Keratinocyte (primary cell): ENCODE measurements at regions not wholly inside any gene's neighbourhood (a gene's known extent, or its start where the extent isn't known, plus 50 kb on each side); places are given as distances from the start of the nearest gene placed in this dataset.

Experiments
- DNase-seq: peaks from one replicate; pipeline ENCODE4 v3.0.0-alpha.2; 2011; ENCODE audit warnings: low read depth, missing footprints, low spot score
- FAIRE-seq: peaks from 2 replicates; lab custom pipeline; 2011; peaks lifted over from hg19 to GRCh38; lab: Jason Lieb, UNC
- H2AFZ ChIP-seq: 2 replicates; pipeline ENCODE4 v1.6.0; 2012; ENCODE audit warnings: low read length, control low read depth, inconsistent platforms; ENCODE audit not compliant: control insufficient read depth
- H3K27ac ChIP-seq: 2 replicates; pipeline ENCODE4 v1.5.1; 2011; ENCODE audit warnings: low read length; ENCODE audit not compliant: control insufficient read depth, insufficient read depth
- H3K27me3 ChIP-seq: 3 replicates; pipeline ENCODE4 v1.6.0; 2011; ENCODE audit warnings: low read length; ENCODE audit not compliant: control insufficient read depth, insufficient read depth; ENCODE audit errors: extremely low read depth
- H3K36me3 ChIP-seq, 2 experiments: 2 replicates in 1 of 2; 3 replicates in 1 of 2; pipeline ENCODE4 v1.5.1; 2011; ENCODE audit warnings: low read length in 2 of 2, mild to moderate bottlenecking in 1 of 2; ENCODE audit not compliant: control insufficient read depth in 2 of 2, insufficient read depth in 2 of 2; ENCODE audit errors: extremely low read depth in 1 of 2
- H3K4me1 ChIP-seq: 3 replicates; pipeline ENCODE4 v1.5.1; 2011; ENCODE audit warnings: low read length; ENCODE audit not compliant: control insufficient read depth, insufficient read depth; ENCODE audit errors: extremely low read depth
- H3K4me2 ChIP-seq: 3 replicates; pipeline ENCODE4 v1.6.0; 2011; ENCODE audit warnings: low read depth, low read length; ENCODE audit not compliant: control insufficient read depth, insufficient read depth; ENCODE audit errors: extremely low read depth
- H3K4me3 ChIP-seq, 3 experiments: fragments of 200-600 bp in 1 of 3; sonication (generic) in 1 of 3; 2 replicates in 2 of 3; 3 replicates in 1 of 3; pipeline ENCODE4 v1.5.1; 2011 to 2016; ENCODE audit warnings: low read length in 3 of 3, mild to moderate bottlenecking in 3 of 3, control low read depth in 2 of 3, inconsistent platforms in 1 of 3, low read depth in 1 of 3, mixed read lengths in 1 of 3, mixed run types in 1 of 3, moderate library complexity in 1 of 3; ENCODE audit not compliant: control insufficient read depth in 2 of 3, insufficient read depth in 2 of 3; ENCODE audit errors: extremely low read depth in 1 of 3
- H3K79me2 ChIP-seq: 2 replicates; pipeline ENCODE4 v1.6.0; 2012; ENCODE audit warnings: low read length; ENCODE audit not compliant: control insufficient read depth, insufficient read depth
- H3K9ac ChIP-seq: 3 replicates; pipeline ENCODE4 v1.6.0; 2011; ENCODE audit warnings: low read length; ENCODE audit not compliant: control insufficient read depth, insufficient read depth; ENCODE audit errors: extremely low read depth
- H3K9me1 ChIP-seq: 3 replicates; pipeline ENCODE4 v1.6.0; 2011; ENCODE audit warnings: low read length; ENCODE audit not compliant: control insufficient read depth, insufficient read depth; ENCODE audit errors: extremely low read depth
- H3K9me3 ChIP-seq: 2 replicates; pipeline ENCODE4 v1.5.1; 2012; ENCODE audit warnings: low read depth, low read length; ENCODE audit not compliant: control insufficient read depth
- H4K20me1 ChIP-seq: 3 replicates; pipeline ENCODE4 v1.6.0; 2011; ENCODE audit warnings: low read length; ENCODE audit not compliant: control insufficient read depth, insufficient read depth; ENCODE audit errors: extremely low read depth
- EZH2 ChIP-seq: IDR thresholded peaks from one replicate; pipeline ENCODE4 v1.6.1; 2012; ENCODE audit warnings: inconsistent platforms, mild to moderate bottlenecking, low read length, moderate library complexity
- dilution Hi-C: fragments of 300-500 bp; cut with MboI; formaldehyde crosslinking; loops from one replicate; pipeline ENCODE4 v1.7.0; 2020; ENCODE audit warnings: low sequenced_read_pairs; ENCODE audit not compliant: extremely low pct_ligation_motif_present
- TF ChIP-seq, protein P1 (sequence below), 3 experiments: IDR thresholded peaks in 1 of 3; conservative IDR thresholded peaks in 1 of 3; optimal IDR thresholded peaks in 1 of 3; 2 replicates in 2 of 3; 3 replicates in 1 of 3; pipeline versions ENCODE3 to v1.5.1; 2011; ENCODE audit warnings: low read length in 3 of 3, mild to moderate bottlenecking in 3 of 3, moderate library complexity in 2 of 3, control low read depth in 1 of 3, inconsistent platforms in 1 of 3; ENCODE audit not compliant: insufficient read depth in 2 of 3; ENCODE audit errors: extremely low read depth in 1 of 3

DNA sequence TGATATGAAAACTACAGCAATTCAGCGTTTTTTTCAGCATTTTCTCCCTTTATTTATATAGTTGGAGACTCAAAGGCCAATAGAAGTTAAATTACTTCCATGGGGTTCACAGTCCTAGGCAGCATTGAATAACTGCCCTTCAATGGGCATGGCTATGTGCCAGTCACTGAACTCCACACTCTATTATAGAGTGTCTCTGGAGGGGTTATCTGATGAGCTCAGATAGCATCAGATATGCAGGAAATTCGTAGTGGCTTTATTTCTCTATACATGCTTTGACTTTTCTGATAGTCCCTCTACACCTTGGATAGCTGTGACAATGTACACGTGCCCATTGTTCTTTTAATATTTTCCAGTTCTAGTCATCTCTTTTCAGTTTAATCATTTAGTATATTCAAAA lies 396.9 kb upstream of the CBLB start:
- no peaks in the 10 kb centered on the region for H3K79me2 ChIP-seq
- no peaks in the 10 kb centered on the region for H3K27me3 ChIP-seq
- H4K20me1 ChIP-seq: no peaks in the 10 kb centered on the region
- no peaks in the 10 kb centered on the region for H3K36me3 ChIP-seq
- H3K9ac ChIP-seq: no peak overlapping the region
- H3K9me3 ChIP-seq: no peaks in the 10 kb centered on the region
- no peak overlapping the region for H3K4me3 ChIP-seq
- FAIRE-seq (no peak), DNase-seq (no peak)
- H2AFZ ChIP-seq: no peak overlapping the region
- H3K9me1 ChIP-seq: no peaks in the 10 kb centered on the region
- no peak for TF ChIP-seq EZH2
- TF ChIP-seq, protein P1, sequence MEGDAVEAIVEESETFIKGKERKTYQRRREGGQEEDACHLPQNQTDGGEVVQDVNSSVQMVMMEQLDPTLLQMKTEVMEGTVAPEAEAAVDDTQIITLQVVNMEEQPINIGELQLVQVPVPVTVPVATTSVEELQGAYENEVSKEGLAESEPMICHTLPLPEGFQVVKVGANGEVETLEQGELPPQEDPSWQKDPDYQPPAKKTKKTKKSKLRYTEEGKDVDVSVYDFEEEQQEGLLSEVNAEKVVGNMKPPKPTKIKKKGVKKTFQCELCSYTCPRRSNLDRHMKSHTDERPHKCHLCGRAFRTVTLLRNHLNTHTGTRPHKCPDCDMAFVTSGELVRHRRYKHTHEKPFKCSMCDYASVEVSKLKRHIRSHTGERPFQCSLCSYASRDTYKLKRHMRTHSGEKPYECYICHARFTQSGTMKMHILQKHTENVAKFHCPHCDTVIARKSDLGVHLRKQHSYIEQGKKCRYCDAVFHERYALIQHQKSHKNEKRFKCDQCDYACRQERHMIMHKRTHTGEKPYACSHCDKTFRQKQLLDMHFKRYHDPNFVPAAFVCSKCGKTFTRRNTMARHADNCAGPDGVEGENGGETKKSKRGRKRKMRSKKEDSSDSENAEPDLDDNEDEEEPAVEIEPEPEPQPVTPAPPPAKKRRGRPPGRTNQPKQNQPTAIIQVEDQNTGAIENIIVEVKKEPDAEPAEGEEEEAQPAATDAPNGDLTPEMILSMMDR (optimal IDR thresholded peaks at IDR 0.05 in 1 of 3, IDR thresholded peaks at IDR 0.05 in 1 of 3, conservative IDR thresholded peaks at IDR 0.05 in 1 of 3; ENCODE audit: extremely low read depth in 1 of 3, insufficient read depth in 2 of 3, low read length in 3 of 3): no peak
- H3K4me1 ChIP-seq: no peaks in the 10 kb centered on the region
- no peak overlapping the region for H3K27ac ChIP-seq
- no peak overlapping the region for H3K4me2 ChIP-seq
- dilution Hi-C loops: no loop called here

DNA sequence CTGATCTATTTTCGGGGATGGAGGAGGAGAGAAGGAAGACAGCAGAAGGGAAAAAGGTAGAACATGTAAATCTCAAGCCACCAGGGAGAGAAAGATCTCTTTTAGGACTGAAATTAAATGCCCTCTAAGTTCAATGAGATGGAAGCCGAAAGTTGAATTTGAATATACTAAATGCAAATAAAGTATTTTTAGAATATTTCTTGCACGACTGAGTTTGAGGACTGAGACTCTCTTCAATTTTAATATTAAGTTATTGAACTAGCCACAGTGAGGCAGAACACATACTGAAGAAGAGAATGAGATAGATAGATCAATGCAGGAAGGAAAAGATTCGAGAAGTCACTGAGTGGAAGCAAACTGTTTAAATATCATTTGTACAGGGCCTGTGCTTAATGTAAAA lies 399.9 kb upstream of the CBLB start:
- Histone ChIP-seq H3K79me2 (no peaks in the 10 kb centered on the region), H3K4me3 (no peak overlapping the region), H3K4me2 (no peak overlapping the region), H3K4me1 (no peaks in the 10 kb centered on the region), H3K36me3 (no peaks in the 10 kb centered on the region), H4K20me1 (no peaks in the 10 kb centered on the region), H3K9me3 (no peaks in the 10 kb centered on the region), H3K9me1 (no peaks in the 10 kb centered on the region), H2AFZ (no peak overlapping the region), H3K27me3 (no peaks in the 10 kb centered on the region), H3K9ac (no peak overlapping the region), H3K27ac (no peak overlapping the region)
- dilution Hi-C loops: no loop called here
- DNase-seq (no peak), FAIRE-seq (no peak)
- TF ChIP-seq EZH2: no peak
- TF ChIP-seq, protein P1 (optimal IDR thresholded peaks at IDR 0.05 in 1 of 3, IDR thresholded peaks at IDR 0.05 in 1 of 3, conservative IDR thresholded peaks at IDR 0.05 in 1 of 3; ENCODE audit: extremely low read depth in 1 of 3, insufficient read depth in 2 of 3, low read length in 3 of 3): no peak
